ENCODE measurements at regions not wholly inside any gene's neighbourhood (a gene's known extent, or its start where the extent isn't known, plus 50 kb on each side); places are given as distances from the start of the nearest gene placed in this dataset.

DNA sequence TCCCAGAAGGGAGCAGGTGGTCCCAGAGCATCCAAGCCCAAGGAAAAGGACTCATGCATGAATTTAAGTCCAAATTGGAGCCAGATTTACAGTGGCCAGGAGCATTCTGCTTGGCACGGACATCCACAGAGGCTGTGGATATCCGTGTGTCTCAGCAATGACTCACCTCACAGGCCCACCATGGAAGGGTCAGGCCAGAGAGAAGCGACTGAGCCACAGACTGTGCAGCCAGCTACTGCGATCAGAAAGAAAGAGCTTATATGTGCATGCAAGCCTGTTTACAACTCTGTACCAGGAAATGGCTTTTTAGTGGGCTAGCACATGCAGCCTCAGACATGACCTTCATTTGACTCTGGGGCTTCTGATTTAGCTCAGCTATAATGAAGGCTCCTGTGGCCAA, 231.0 kb downstream of the C16orf95 start:
- H4K8ac ChIP-seq (ENCODE audit: low read length), result no peak overlapping the region
- no peak overlapping the region for H3K4me3 ChIP-seq (ENCODE audit: insufficient read depth in 1 of 2, low read depth in 1 of 2, low read length in 2 of 2)
- H3K9ac ChIP-seq (ENCODE audit: low read length), result no peak overlapping the region
- no peak overlapping the region for H3K18ac ChIP-seq (ENCODE audit: low read depth in 1 of 2, low read length in 2 of 2)
- no peak overlapping the region for H2BK5ac ChIP-seq (ENCODE audit: low read depth, low read length, poor library complexity, severe bottlenecking)
- no peak overlapping the region for H3K14ac ChIP-seq (ENCODE audit: low read length in 2 of 2)
- no peak overlapping the region for H2AFZ ChIP-seq (ENCODE audit: low read depth, low read length)
- H3K4ac ChIP-seq (ENCODE audit: low read depth in 1 of 2, low read length in 2 of 2), result no peak overlapping the region
- no peak overlapping the region for H2BK12ac ChIP-seq (ENCODE audit: low read length in 2 of 2)
- peaks cover 43% of the 10 kb centered on the region for H3K9me3 ChIP-seq (ENCODE audit: control insufficient read depth, low read length)
- H4K91ac ChIP-seq (ENCODE audit: low read length), result no peak overlapping the region
- H2BK15ac ChIP-seq (ENCODE audit: low read depth, poor library complexity, severe bottlenecking), result no peak overlapping the region
- H3K4me2 ChIP-seq (ENCODE audit: low read length, poor library complexity, severe bottlenecking), result no peak overlapping the region
- peak; percentile 36 for DNase-seq
- H2BK120ac ChIP-seq (ENCODE audit: low read depth, low read length), result no peak overlapping the region
- no peak overlapping the region for H2AK5ac ChIP-seq (ENCODE audit: low read length, severe bottlenecking)
- no peaks in the 10 kb centered on the region for H3K79me1 ChIP-seq (replicated peaks; ENCODE audit: low read length, poor library complexity, severe bottlenecking)
- no peak overlapping the region for H3K27ac ChIP-seq (ENCODE audit: low read length, poor library complexity, severe bottlenecking)
- H3K27me3 ChIP-seq (ENCODE audit: control insufficient read depth in 1 of 2, insufficient read depth in 1 of 2, low read length in 2 of 2), result peaks cover 0 to 9% of the 10 kb centered on the region in 2 experiments
- no peak overlapping the region for H3K23ac ChIP-seq (ENCODE audit: low read length in 2 of 2)
- no peaks in the 10 kb centered on the region for H3K36me3 ChIP-seq (ENCODE audit: control insufficient read depth in 1 of 2, insufficient read depth in 2 of 2, low read depth in 1 of 2, low read length in 2 of 2)
- 60% methylated on average over 4 of the region's 4 CpGs for WGBS
- no peaks in the 10 kb centered on the region for H3K4me1 ChIP-seq (ENCODE audit: control insufficient read depth, insufficient read depth, low read depth, low read length)

- H3K27ac ChIP-seq (ENCODE audit: low read length, poor library complexity, severe bottlenecking), result no peak overlapping the region
- no peak overlapping the region for H3K4me2 ChIP-seq (ENCODE audit: low read length, poor library complexity, severe bottlenecking)
- peaks cover 3 to 9% of the 10 kb centered on the region in 2 experiments for H3K27me3 ChIP-seq (ENCODE audit: control insufficient read depth in 1 of 2, insufficient read depth in 1 of 2, low read length in 2 of 2)
- H3K36me3 ChIP-seq (ENCODE audit: control insufficient read depth in 1 of 2, insufficient read depth in 2 of 2, low read depth in 1 of 2, low read length in 2 of 2), result no peaks in the 10 kb centered on the region
- H2BK5ac ChIP-seq (ENCODE audit: low read depth, low read length, poor library complexity, severe bottlenecking), result no peak overlapping the region
- H3K79me1 ChIP-seq (replicated peaks; ENCODE audit: low read length, poor library complexity, severe bottlenecking), result no peaks in the 10 kb centered on the region
- H3K18ac ChIP-seq (ENCODE audit: low read depth in 1 of 2, low read length in 2 of 2), result no peak overlapping the region
- H3K9ac ChIP-seq (ENCODE audit: low read length), result no peak overlapping the region
- no peak overlapping the region for H4K91ac ChIP-seq (ENCODE audit: low read length)
- no peaks in the 10 kb centered on the region for H3K4me1 ChIP-seq (ENCODE audit: control insufficient read depth, insufficient read depth, low read depth, low read length)
- H3K14ac ChIP-seq (ENCODE audit: low read length in 2 of 2), result no peak overlapping the region
- H2BK12ac ChIP-seq (ENCODE audit: low read length in 2 of 2), result no peak overlapping the region
- H2AK5ac ChIP-seq (ENCODE audit: low read length, severe bottlenecking), result no peak overlapping the region
- no peak overlapping the region for H2BK15ac ChIP-seq (ENCODE audit: low read depth, poor library complexity, severe bottlenecking)
- DNase-seq, result no peak
- H3K4ac ChIP-seq (ENCODE audit: low read depth in 1 of 2, low read length in 2 of 2), result no peak overlapping the region
- no peak overlapping the region for H2AFZ ChIP-seq (ENCODE audit: low read depth, low read length)
- H3K23ac ChIP-seq (ENCODE audit: low read length in 2 of 2), result no peak overlapping the region
- H3K9me3 ChIP-seq (ENCODE audit: control insufficient read depth, low read length), result peaks cover 39% of the 10 kb centered on the region
- no peak overlapping the region for H3K4me3 ChIP-seq (ENCODE audit: insufficient read depth in 1 of 2, low read depth in 1 of 2, low read length in 2 of 2)
- no peak overlapping the region for H4K8ac ChIP-seq (ENCODE audit: low read length)
- no peak overlapping the region for H2BK120ac ChIP-seq (ENCODE audit: low read depth, low read length)
These were observed 230.6 kb downstream of the C16orf95 start for GRCh38 chr16:87086575-87086974.

DNA sequence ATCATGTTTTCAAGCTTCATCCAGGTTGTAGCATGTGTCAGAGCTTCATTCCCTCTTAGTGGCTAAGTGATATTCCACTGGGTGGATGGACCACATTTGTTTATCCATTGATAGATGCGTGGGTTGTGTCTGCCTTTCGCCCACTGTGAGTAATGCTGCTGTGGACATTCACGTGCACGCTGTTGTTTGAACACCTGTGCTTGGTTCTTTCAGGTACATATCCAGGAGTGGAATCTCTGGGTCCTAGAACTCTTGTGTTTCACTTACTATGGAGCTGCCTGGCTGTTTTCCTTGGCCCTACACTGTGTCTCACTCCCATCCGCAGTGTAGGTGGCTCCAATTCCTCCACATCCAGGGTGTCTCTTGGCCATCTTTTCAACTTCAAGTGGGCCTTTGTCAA, 224.2 kb downstream of the C16orf95 start:
- H3K4me2 ChIP-seq (ENCODE audit: low read length, poor library complexity, severe bottlenecking), result no peak overlapping the region
- H3K27me3 ChIP-seq (ENCODE audit: control insufficient read depth in 1 of 2, insufficient read depth in 1 of 2, low read length in 2 of 2), result peaks cover 41 to 50% of the 10 kb centered on the region in 2 experiments
- H4K8ac ChIP-seq (ENCODE audit: low read length), result no peak overlapping the region
- H2BK12ac ChIP-seq (ENCODE audit: low read length in 2 of 2), result no peak overlapping the region
- H2AFZ ChIP-seq (ENCODE audit: low read depth, low read length), result no peak overlapping the region
- H3K4ac ChIP-seq (ENCODE audit: low read depth in 1 of 2, low read length in 2 of 2), result no peak overlapping the region
- no peaks in the 10 kb centered on the region for H3K9me3 ChIP-seq (ENCODE audit: control insufficient read depth, low read length)
- H4K91ac ChIP-seq (ENCODE audit: low read length), result no peak overlapping the region
- H3K23ac ChIP-seq (ENCODE audit: low read length in 2 of 2), result no peak overlapping the region
- 98% methylated on average over 5 of the region's 5 CpGs for WGBS
- H3K36me3 ChIP-seq (ENCODE audit: control insufficient read depth in 1 of 2, insufficient read depth in 2 of 2, low read depth in 1 of 2, low read length in 2 of 2), result no peaks in the 10 kb centered on the region
- H2BK120ac ChIP-seq (ENCODE audit: low read depth, low read length), result no peak overlapping the region
- no peak overlapping the region for H3K27ac ChIP-seq (ENCODE audit: low read length, poor library complexity, severe bottlenecking)
- no peaks in the 10 kb centered on the region for H3K4me1 ChIP-seq (ENCODE audit: control insufficient read depth, insufficient read depth, low read depth, low read length)
- H3K4me3 ChIP-seq (ENCODE audit: insufficient read depth in 1 of 2, low read depth in 1 of 2, low read length in 2 of 2), result no peak overlapping the region
- H2BK5ac ChIP-seq (ENCODE audit: low read depth, low read length, poor library complexity, severe bottlenecking), result no peak overlapping the region
- H3K79me1 ChIP-seq (replicated peaks; ENCODE audit: low read length, poor library complexity, severe bottlenecking), result no peaks in the 10 kb centered on the region
- no peak overlapping the region for H2BK15ac ChIP-seq (ENCODE audit: low read depth, poor library complexity, severe bottlenecking)
- H2AK5ac ChIP-seq (ENCODE audit: low read length, severe bottlenecking), result no peak overlapping the region
- H3K9ac ChIP-seq (ENCODE audit: low read length), result no peak overlapping the region
- no peak overlapping the region for H3K14ac ChIP-seq (ENCODE audit: low read length in 2 of 2)
- no peak overlapping the region for H3K18ac ChIP-seq (ENCODE audit: low read depth in 1 of 2, low read length in 2 of 2)
- DNase-seq, result no peak

GRCh38 chr16:87093804-87094555, 223.2 kb downstream of the C16orf95 start:
- no peak for DNase-seq
- Histone ChIP-seq H3K4ac (ENCODE audit: low read depth in 1 of 2, low read length in 2 of 2) (no peak overlapping the region), H3K4me2 (ENCODE audit: low read length, poor library complexity, severe bottlenecking) (no peak overlapping the region), H2BK15ac (ENCODE audit: low read depth, poor library complexity, severe bottlenecking) (peak overlapping the region; percentile 49), H2BK12ac (ENCODE audit: low read length in 2 of 2) (no peak overlapping the region), H3K36me3 (ENCODE audit: control insufficient read depth in 1 of 2, insufficient read depth in 2 of 2, low read depth in 1 of 2, low read length in 2 of 2) (no peaks in the 10 kb centered on the region), H2AK5ac (ENCODE audit: low read length, severe bottlenecking) (no peak overlapping the region), H3K23ac (ENCODE audit: low read length in 2 of 2) (no peak overlapping the region), H3K14ac (ENCODE audit: low read length in 2 of 2) (no peak overlapping the region), H3K9me3 (ENCODE audit: control insufficient read depth, low read length) (no peaks in the 10 kb centered on the region), H3K9ac (ENCODE audit: low read length) (no peak overlapping the region), H3K4me1 (ENCODE audit: control insufficient read depth, insufficient read depth, low read depth, low read length) (no peaks in the 10 kb centered on the region), H3K4me3 (ENCODE audit: insufficient read depth in 1 of 2, low read depth in 1 of 2, low read length in 2 of 2) (no peak overlapping the region), H2BK5ac (ENCODE audit: low read depth, low read length, poor library complexity, severe bottlenecking) (no peak overlapping the region), H2AFZ (ENCODE audit: low read depth, low read length) (no peak overlapping the region), H3K79me1 (replicated peaks; ENCODE audit: low read length, poor library complexity, severe bottlenecking) (no peaks in the 10 kb centered on the region), H3K18ac (ENCODE audit: low read depth in 1 of 2, low read length in 2 of 2) (no peak overlapping the region), H3K27me3 (ENCODE audit: control insufficient read depth in 1 of 2, insufficient read depth in 1 of 2, low read length in 2 of 2) (peaks cover 51 to 60% of the 10 kb centered on the region in 2 experiments), H3K27ac (ENCODE audit: low read length, poor library complexity, severe bottlenecking) (no peak overlapping the region), H2BK120ac (ENCODE audit: low read depth, low read length) (no peak overlapping the region), H4K91ac (ENCODE audit: low read length) (no peak overlapping the region), H4K8ac (ENCODE audit: low read length) (no peak overlapping the region)
- 78% methylated on average over 18 of the region's 18 CpGs for WGBS

Data from mesenchymal stem cell (in vitro differentiated cells and primary cell).